Stromal cell of bone marrow (primary cell): ENCODE measurements at regions not wholly inside any gene's neighbourhood (a gene's known extent, or its start where the extent isn't known, plus 50 kb on each side); places are given as distances from the start of the nearest gene placed in this dataset.

Experiments
- DNase-seq: peaks from one replicate; pipeline ENCODE4 v3.0.0-alpha.2; 2012; ENCODE audit warnings: low read depth

DNA sequence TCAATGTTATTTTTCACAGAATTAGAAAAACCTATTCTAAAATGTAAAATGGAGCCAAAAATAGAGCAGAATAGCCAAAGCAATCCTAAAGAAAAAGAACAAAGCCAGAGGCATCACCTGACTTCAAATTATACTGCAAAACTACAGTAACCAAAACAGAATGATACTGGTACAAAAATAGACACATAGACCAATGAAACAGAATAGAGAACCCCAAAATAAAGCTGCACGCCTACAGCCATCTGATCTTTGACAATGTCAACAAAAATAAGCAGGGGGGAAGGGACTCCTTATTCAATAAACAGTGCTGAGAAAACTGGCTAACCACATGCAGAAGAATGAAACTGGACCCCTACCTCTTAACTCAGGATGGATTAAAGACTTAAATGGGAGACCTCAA, 65.8 kb upstream of the PDE4D start:
- no peak for DNase-seq

DNA sequence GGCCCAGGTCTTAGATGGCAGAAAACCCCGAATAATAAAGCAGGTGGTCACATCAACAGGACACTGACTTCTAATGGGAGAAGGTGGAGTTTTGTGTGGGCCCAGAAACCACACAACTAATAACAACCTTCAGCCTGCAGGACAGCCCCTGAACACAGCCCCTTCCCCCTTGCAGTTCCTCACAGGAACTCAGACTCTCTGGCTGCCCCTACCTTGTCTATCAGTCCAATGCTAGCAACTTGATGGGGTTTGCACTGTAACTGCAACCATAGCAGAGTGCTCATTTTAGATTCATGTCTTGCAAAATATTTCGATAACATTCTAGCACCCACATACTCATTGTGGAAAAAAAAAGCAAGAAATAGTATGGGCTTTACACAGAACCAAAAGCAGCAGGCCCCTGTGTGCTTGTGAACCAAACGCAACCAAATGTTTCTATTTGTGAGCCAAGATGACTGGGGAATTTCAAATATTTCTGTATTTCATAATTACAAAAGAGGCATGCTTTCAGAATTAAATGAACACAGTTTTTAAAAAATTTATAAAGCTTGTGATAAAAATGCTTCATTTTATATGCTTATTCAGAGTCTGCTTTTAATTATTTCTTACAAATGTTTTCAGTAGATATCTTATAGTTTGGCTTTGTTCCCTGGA, 62.7 kb upstream of the PDE4D start:
- DNase-seq, result no peak

DNA sequence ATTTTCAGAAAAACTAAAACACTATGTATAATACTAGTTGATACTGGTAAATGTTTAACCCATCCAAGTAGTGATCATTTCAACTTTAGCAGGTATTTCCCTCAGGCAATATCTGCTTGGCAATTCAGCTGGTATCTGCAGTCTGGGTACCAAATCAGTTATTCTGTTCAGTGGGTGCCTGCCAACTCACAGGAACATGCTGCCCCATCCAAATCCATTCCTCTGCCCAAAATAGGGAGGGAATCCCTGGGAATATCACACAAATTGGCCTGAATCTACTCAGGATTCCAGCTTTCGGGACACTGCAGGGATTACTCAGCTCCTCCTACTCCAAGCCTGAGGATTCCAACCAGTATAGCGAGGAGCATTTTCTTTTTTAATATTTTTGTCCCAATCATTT, 61.7 kb upstream of the PDE4D start:
- no peak for DNase-seq

DNA sequence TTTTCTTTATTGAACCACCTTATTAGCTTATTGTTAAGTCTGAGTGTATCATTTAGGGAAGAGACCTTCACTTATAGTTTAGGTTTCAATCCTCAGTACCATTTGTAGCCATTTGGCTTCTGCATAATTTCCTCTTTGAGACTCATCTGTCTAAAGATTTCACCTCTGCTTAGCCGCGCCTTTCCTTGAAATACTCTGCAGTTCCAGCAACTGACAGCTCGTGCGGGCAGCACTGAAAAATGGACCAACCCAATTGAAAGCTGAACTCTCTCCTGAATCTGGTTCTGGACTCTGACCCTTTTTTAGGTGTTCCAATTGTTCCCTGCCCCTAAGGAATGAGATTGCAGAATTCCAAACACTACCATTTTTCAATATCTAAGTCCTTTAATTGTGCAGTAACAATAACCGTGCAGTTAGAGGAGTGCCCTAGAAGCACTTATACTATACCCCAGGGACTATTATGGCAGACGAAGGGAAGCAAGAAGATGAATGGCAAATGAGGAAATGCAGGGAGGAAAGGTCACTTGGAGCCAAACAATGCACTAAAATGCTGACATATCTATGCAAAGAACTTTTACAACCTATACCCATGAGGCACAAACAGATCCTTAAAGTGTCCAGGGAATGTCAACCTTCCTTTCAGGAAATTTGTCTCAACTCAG, 50.1 kb upstream of the PDE4D start:
- no peak for DNase-seq
